ENCODE measurements at regions not wholly inside any gene's neighbourhood (a gene's known extent, or its start where the extent isn't known, plus 50 kb on each side); places are given as distances from the start of the nearest gene placed in this dataset.

GRCh38 chr18:72675394-72675793, 131.3 kb upstream of the CBLN2 start:
- no peak for TF ChIP-seq CTCF (IDR thresholded peaks at IDR 0.05; ENCODE audit: low read depth, low read length)
- TF ChIP-seq MAX (IDR thresholded peaks at IDR 0.05; ENCODE audit: low read depth, low read length): no peak
- no peak for TF ChIP-seq POLR2A (IDR thresholded peaks at IDR 0.05; ENCODE audit: extremely low read depth, insufficient read length)
- TF ChIP-seq MYC (IDR thresholded peaks at IDR 0.05; ENCODE audit: low read depth, low read length): no peak

Measured in NB4 (cell line).